ENCODE measurements at regions not wholly inside any gene's neighbourhood (a gene's known extent, or its start where the extent isn't known, plus 50 kb on each side); places are given as distances from the start of the nearest gene placed in this dataset.

GRCh38 chr6:108795814-108796213, 52.4 kb upstream of the ARMC2 start:
- TF ChIP-seq POLR2A (IDR thresholded peaks at IDR 0.05; ENCODE audit: low read depth, low read length) (no peak), POLR2AphosphoS5 (IDR thresholded peaks at IDR 0.05; ENCODE audit: low read depth, low read length) (no peak), TAF1 (IDR thresholded peaks at IDR 0.05; ENCODE audit: low read depth, low read length) (no peak), PAX5 (IDR thresholded peaks at IDR 0.05; ENCODE audit: insufficient read depth, low read length, severe bottlenecking) (no peak)

Data from GM12891 (cell line).